Activated CD4-positive, alpha-beta T cell treated with anti-CD3 and anti-CD28 coated beads for 36 hours (primary cell): ENCODE measurements at regions not wholly inside any gene's neighbourhood (a gene's known extent, or its start where the extent isn't known, plus 50 kb on each side); places are given as distances from the start of the nearest gene placed in this dataset.
"Not testable (repeated sequence)": the region's sequence is repeated elsewhere in the genome, so short reads cannot be mapped to it uniquely, and the experiment has no call there.

Source experiments
- ATAC-seq: fragments of 200-7000 bp; cut with Tn5 transposase; one replicate; pipeline ENCODE4 v1.10.0; 2021; ENCODE audit warnings: mild to moderate bottlenecking, moderate library complexity
- CTCF ChIA-PET: fragments of 350-600 bp; sonication (Branson Sonifier 250); formaldehyde crosslinking; loops from one replicate; lab custom pipeline; 2021; ENCODE audit warnings: antibody characterized with exemption; lab: Charles Lee
- POLR2A ChIA-PET: fragments of 350-600 bp; sonication (Branson Sonifier 250); formaldehyde crosslinking; loops from one replicate; lab custom pipeline; 2021; ENCODE audit warnings: antibody characterized with exemption, inconsistent platforms; lab: Charles Lee
- DNase-seq: peaks from one replicate; pipeline ENCODE4 v3.0.0-alpha.2; 2020
- H3K27ac Mint-ChIP-seq: one replicate; pipeline ENCODE4 v1.8.0; 2021; ENCODE audit warnings: mixed read lengths
- H3K27me3 Mint-ChIP-seq: one replicate; pipeline ENCODE4 v1.8.0; 2021; ENCODE audit warnings: mixed read lengths
- H3K36me3 Mint-ChIP-seq: one replicate; pipeline ENCODE4 v1.8.0; 2021; ENCODE audit warnings: low read depth, mixed read lengths
- H3K4me1 Mint-ChIP-seq: one replicate; pipeline ENCODE4 v1.8.0; 2021; ENCODE audit warnings: mixed read lengths
- H3K4me3 Mint-ChIP-seq: one replicate; pipeline ENCODE4 v1.8.0; 2021; ENCODE audit warnings: mild to moderate bottlenecking, moderate library complexity, mixed read lengths
- H3K9me3 Mint-ChIP-seq: one replicate; pipeline ENCODE4 v1.8.0; 2021; ENCODE audit warnings: low read depth, mixed read lengths
- intact Hi-C, 2 experiments: fragments of 100-400 bp; cut with DNase I in 1 of 2; cut with micrococcal nuclease in 1 of 2; formaldehyde crosslinking; loops; one replicate each; pipeline versions ENCODE4 v1.14.2 to v1.15.1; 2022 to 2024; cut with DNase I, micrococcal nuclease

DNA sequence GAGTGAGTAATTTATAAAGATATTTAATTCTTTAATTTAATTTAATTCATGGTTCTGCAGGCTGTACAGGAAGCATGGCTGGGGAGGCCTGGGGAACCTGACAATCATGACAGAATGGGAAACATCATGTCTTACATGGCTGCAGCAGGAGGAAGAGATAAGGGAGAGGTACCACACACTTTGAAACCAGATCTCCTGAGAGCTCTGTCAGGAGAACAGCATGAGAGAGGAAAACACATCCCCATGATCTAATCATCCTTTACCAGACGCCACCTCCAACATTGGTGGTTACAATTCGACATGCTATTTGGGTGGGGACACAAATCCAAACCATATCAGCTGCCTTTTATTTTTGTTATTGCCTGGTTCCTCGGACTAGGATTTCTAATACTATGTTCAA lies 928.6 kb downstream of the TMEM121 start:
- DNase-seq (no peak), ATAC-seq (no peak)
- Mint-ChIP-seq H3K27me3 (no peaks in the 10 kb centered on the region), H3K36me3 (no peaks in the 10 kb centered on the region), H3K4me1 (no peaks in the 10 kb centered on the region), H3K27ac (no peak overlapping the region), H3K9me3 (no peaks in the 10 kb centered on the region), H3K4me3 (no peak overlapping the region)
- POLR2A ChIA-PET = no interaction called here
- intact Hi-C loops = loop anchor here in 1 of 2 experiments (5.0 kb wide), 1 partner anchor 77 kb away; no protein-coding TSS in a partner anchor
- CTCF ChIA-PET = interaction anchor here (0.7 to 2.7 kb wide), 7 partner anchors 10 to 76 kb away, joined by 3 to 15 read pairs (median 4); no protein-coding TSS in a partner anchor

DNA sequence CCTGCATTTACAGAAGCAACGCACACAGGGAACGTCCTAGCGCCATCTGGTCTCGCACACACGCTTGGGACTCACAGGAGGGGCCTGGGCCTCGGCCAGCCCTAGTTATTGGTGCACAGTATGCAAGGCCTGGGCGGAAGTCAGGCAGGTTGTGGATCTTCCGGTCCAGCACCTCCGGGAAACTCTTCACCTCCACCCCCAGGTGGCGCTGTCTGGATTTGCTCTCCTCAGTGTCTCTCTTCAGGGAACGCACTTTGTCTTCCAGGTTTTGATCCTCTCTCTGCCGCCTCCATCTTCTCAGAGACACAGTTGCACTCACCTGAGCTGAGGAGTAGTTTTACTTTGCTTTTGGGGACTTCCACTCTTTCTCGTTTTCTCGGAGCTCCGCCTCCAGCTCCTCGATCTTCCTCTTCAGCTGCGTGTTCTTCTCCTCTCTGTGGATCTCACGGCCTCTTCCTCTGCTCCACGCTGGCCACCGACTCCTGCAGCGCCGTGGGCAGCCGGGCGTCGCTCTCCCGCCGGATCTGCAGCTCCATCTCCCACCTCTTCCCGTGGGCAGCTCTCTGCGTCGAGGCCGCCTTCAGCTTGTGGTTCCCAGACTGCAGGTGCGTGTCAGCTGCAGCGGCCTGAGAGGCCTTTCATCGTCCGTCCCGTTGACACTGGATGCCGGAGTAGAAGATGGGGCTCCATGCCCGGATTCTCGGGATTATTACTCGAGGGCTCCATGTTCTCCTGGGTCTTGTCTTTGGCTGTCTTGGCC lies 933.8 kb downstream of the TMEM121 start:
- ATAC-seq = peak; percentile 76
- intact Hi-C loops = loop anchor here (1.0 to 5.0 kb wide), 4 partner anchors 31 to 72 kb away; no protein-coding TSS in a partner anchor
- peak; percentile 84 for DNase-seq
- H3K27me3 Mint-ChIP-seq = no peaks in the 10 kb centered on the region
- H3K27ac Mint-ChIP-seq = no peak overlapping the region
- ChIA-PET POLR2A (no interaction called here), CTCF (interaction anchor here (0.6 to 2.2 kb wide), 23 partner anchors 9 to 173 kb away, joined by 3 to 11 read pairs (median 4); no protein-coding TSS in a partner anchor)
- peaks cover 2% of the 10 kb centered on the region for H3K4me1 Mint-ChIP-seq
- H3K9me3 Mint-ChIP-seq = no peaks in the 10 kb centered on the region
- H3K36me3 Mint-ChIP-seq = no peaks in the 10 kb centered on the region
- no peak overlapping the region for H3K4me3 Mint-ChIP-seq

DNA sequence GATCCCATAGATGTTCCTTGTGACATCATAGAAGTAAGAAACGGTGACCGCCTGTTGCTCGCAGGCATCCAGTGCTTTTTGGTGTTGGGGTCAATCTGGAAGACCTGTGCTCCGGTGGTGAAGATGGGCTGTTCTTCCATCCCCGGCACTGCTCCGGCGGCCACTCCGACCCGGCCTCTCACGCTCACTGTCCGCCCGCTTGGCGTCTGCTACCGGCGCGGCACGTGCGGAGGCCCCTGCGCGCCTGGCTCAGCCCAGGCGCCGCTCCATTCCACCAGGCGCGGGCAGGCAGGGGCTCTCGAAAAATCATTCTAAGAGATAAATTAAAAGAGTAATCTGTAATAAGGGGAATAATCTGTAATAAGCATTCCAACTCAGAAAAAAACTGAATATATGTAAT lies 934.5 kb downstream of the TMEM121 start:
- no peak overlapping the region for H3K27ac Mint-ChIP-seq
- CTCF ChIA-PET = interaction anchor here (0.7 to 2.2 kb wide), 23 partner anchors 8 to 174 kb away, joined by 3 to 11 read pairs (median 4); no protein-coding TSS in a partner anchor
- H3K4me1 Mint-ChIP-seq = peaks cover 2% of the 10 kb centered on the region
- ATAC-seq (no peak), DNase-seq (no peak)
- intact Hi-C loops = loop anchor here (1.0 to 2.0 kb wide), 3 partner anchors 30 to 58 kb away; no protein-coding TSS in a partner anchor
- no peaks in the 10 kb centered on the region for H3K9me3 Mint-ChIP-seq
- POLR2A ChIA-PET = no interaction called here
- H3K27me3 Mint-ChIP-seq = no peaks in the 10 kb centered on the region
- no peak overlapping the region for H3K4me3 Mint-ChIP-seq
- H3K36me3 Mint-ChIP-seq = no peaks in the 10 kb centered on the region

DNA sequence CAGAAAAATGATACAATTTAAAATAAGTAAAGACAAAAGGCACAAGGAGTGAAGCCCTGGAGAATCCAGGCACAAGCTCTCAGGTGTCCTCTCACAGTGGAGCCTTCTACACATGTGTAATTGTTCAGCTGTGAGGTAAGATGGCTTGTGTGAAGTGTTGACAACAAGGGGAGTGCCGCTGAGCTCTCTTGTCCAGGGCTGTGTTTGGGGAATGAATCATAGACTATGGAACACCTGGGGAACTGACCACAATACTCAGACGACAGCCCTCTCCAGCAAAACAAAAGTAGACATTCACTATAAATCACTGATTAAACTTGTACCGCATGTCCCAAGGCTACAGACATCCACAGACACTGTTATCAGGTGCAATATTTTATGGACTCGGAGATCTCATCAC lies 940.1 kb downstream of the TMEM121 start:
- H3K4me1 Mint-ChIP-seq, H3K27me3 Mint-ChIP-seq, ATAC-seq, H3K27ac Mint-ChIP-seq, H3K4me3 Mint-ChIP-seq, intact Hi-C loops, H3K36me3 Mint-ChIP-seq, H3K9me3 Mint-ChIP-seq, POLR2A ChIA-PET, DNase-seq: not testable (repeated sequence)
- CTCF ChIA-PET = interaction anchor here (0.8 to 15.5 kb wide), 14 partner anchors 10 to 257 kb away, joined by 3 to 287 read pairs (median 4); no protein-coding TSS in a partner anchor

DNA sequence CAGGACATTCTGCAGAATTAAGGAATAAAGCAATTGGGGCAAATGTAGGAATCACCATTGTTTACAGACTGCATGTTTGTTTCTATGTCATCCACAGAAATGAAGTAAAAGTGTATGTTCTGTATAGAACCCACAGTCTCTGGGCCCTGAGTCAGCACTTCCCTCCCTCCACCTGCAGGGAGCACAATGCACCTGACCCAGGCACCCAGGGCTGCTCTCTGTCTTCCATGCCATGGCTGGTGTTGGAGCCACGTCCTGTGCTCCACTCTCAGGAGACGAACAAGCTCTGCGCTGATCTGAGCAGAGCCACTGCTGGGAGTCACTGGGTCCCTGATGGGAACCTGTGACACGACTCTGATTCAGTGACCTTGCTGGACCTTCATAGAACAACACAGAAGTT lies 942.5 kb downstream of the TMEM121 start:
- POLR2A ChIA-PET, H3K27me3 Mint-ChIP-seq: not testable (repeated sequence)
- CTCF ChIA-PET = interaction anchor here (0.6 to 15.5 kb wide), 28 partner anchors 8 to 935 kb away, joined by 3 to 287 read pairs (median 4); no protein-coding TSS in a partner anchor

DNA sequence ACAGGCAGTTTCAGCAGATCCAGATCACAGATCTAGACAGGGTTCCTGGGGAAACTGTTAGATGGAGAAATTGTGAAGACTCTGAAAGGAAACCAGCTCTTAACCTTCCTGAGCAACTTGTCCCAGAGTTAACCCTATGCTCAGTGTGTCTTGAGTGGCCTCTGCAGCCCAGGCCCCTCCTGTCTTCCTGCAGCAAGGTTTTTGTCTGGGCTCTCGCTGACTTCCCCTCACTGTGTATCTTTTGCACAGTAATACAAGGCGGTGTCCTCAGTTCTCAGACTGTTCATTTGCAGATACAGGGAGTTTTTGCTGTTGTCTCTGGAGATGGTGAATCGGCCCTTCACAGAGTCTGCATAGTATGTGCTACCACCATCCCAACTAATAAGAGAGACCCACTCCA lies 943.6 kb downstream of the TMEM121 start:
- DNase-seq, POLR2A ChIA-PET, H3K9me3 Mint-ChIP-seq, H3K27ac Mint-ChIP-seq, H3K36me3 Mint-ChIP-seq, H3K4me3 Mint-ChIP-seq, ATAC-seq, intact Hi-C loops, H3K27me3 Mint-ChIP-seq: not testable (repeated sequence)
- CTCF ChIA-PET = interaction anchor here (0.6 to 15.5 kb wide), 15 partner anchors 7 to 361 kb away, joined by 3 to 287 read pairs (median 9); no protein-coding TSS in a partner anchor
- peaks cover 19% of the 10 kb centered on the region for H3K4me1 Mint-ChIP-seq

More for the DNA sequence above, 942.5 kb downstream of the TMEM121 start:
- H3K27ac Mint-ChIP-seq, H3K9me3 Mint-ChIP-seq, H3K36me3 Mint-ChIP-seq, H3K4me3 Mint-ChIP-seq, H3K4me1 Mint-ChIP-seq, intact Hi-C loops: not testable (repeated sequence)
- ATAC-seq (peak; percentile 69), DNase-seq (peak; percentile 37)

DNA sequence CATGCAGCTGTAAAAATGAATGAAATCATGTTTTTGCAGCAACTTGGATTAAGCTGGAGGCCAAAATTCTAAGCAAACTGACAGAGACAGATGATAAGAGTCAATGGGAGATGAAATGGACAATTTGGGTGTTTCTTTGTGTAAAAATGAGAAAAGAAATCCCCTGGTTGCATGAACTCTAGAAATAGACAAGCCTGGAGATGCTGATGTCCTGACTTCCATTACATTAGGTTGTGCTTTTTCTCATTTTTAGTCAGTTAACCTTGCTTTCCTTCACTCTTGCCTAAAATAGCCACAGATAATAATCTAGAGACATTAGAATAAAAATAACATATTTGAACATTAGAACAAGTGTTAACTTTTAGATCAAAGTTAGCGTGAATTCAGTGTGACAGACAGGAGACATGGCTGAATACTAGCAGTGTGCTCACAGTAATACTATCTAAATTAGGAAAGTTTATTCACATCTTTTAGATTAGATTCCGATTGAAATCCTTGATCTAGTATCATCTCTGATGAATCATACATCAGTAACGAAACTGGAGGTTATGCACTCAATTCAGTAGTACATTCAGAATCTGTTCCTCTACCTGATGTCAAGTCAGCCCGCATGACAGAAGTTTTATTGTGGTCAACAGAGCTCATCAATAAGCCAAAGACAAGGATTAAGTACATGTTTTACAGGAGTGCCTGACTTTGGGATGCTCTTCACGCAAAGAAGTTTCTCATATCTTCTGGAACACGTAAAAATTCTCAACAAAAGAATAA lies 948.1 kb downstream of the TMEM121 start:
- not testable (repeated sequence) for H3K9me3 Mint-ChIP-seq, H3K27me3 Mint-ChIP-seq, H3K4me3 Mint-ChIP-seq, H3K36me3 Mint-ChIP-seq
- ChIA-PET POLR2A (interaction anchor here (0.6 to 1.6 kb wide), 4 partner anchors 15 to 144 kb away, joined by 3 to 11 read pairs (median 5); no protein-coding TSS in a partner anchor), CTCF (interaction anchor here (0.5 to 15.5 kb wide), 14 partner anchors 7 to 937 kb away, joined by 3 to 287 read pairs (median 4); no protein-coding TSS in a partner anchor)
- intact Hi-C loops = loop anchor here in 1 of 2 experiments (2.0 kb wide), 1 partner anchor 32 kb away; no protein-coding TSS in a partner anchor
- peaks cover 24% of the 10 kb centered on the region for H3K4me1 Mint-ChIP-seq
- DNase-seq (peak; percentile 46), ATAC-seq (peak; percentile 80)
- H3K27ac Mint-ChIP-seq = peak overlapping the region; percentile 76

DNA sequence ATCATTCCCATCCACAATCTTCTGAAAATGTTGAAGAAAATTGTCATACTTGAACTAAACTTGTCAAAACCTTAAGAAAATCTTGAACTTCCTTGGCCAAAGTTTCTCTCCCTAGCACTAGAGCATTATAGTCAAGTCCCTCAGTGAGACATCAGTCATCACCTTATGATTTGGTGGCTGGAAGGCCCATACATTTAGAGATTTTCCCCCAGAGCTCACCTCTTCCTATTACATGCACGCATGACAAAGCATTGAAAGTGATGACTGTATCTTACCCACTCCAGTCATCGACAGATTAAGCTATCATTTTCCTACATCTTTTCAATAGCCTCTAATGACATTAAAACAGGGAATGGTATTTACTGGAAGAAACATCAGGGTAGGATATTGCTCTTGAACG lies 948.8 kb downstream of the TMEM121 start:
- intact Hi-C loops = loop anchor here in 1 of 2 experiments (2.0 kb wide), 1 partner anchor 32 kb away; no protein-coding TSS in a partner anchor
- Mint-ChIP-seq H3K27ac (peak overlapping the region; percentile 33), H3K4me1 (peaks cover 20% of the 10 kb centered on the region)
- H3K9me3 Mint-ChIP-seq, H3K36me3 Mint-ChIP-seq, H3K27me3 Mint-ChIP-seq, H3K4me3 Mint-ChIP-seq: not testable (repeated sequence)
- ChIA-PET POLR2A (interaction anchor here (1.1 to 1.6 kb wide), 3 partner anchors 14 to 80 kb away, joined by 3 to 11 read pairs (median 7); no protein-coding TSS in a partner anchor), CTCF (interaction anchor here (0.7 to 15.5 kb wide), 11 partner anchors 8 to 938 kb away, joined by 3 to 287 read pairs (median 6); no protein-coding TSS in a partner anchor)
- ATAC-seq (peak; percentile 88), DNase-seq (peak; percentile 41)

DNA sequence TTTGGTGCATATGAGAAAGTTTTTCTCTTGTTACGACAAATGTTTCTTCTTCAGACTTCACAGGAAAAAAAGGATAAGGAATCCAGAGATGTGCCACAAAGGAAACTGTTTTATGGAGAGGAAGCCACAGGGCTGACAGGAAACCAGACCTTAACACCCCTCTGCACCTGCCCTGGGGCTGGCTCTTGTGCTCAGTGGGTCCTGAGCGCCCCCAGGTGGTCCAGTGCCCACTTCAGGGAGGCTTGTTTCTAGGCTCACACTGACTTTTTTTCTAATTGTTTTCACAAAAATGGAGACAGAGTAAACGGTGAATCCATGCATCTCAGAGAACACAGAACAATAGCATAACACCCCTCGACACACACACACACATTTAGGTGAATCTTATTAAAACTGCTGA lies 951.2 kb downstream of the TMEM121 start:
- H3K9me3 Mint-ChIP-seq, H3K27me3 Mint-ChIP-seq, H3K27ac Mint-ChIP-seq, H3K4me3 Mint-ChIP-seq, intact Hi-C loops, ATAC-seq, H3K36me3 Mint-ChIP-seq, DNase-seq: not testable (repeated sequence)
- ChIA-PET CTCF (interaction anchor here (0.6 to 15.5 kb wide), 15 partner anchors 10 to 61 kb away, joined by 3 to 287 read pairs (median 4); no protein-coding TSS in a partner anchor), POLR2A (interaction anchor here (0.7 to 0.9 kb wide), 2 partner anchors 24 to 30 kb away, joined by 3 to 4 read pairs; no protein-coding TSS in a partner anchor)
- H3K4me1 Mint-ChIP-seq = peaks cover 20% of the 10 kb centered on the region

DNA sequence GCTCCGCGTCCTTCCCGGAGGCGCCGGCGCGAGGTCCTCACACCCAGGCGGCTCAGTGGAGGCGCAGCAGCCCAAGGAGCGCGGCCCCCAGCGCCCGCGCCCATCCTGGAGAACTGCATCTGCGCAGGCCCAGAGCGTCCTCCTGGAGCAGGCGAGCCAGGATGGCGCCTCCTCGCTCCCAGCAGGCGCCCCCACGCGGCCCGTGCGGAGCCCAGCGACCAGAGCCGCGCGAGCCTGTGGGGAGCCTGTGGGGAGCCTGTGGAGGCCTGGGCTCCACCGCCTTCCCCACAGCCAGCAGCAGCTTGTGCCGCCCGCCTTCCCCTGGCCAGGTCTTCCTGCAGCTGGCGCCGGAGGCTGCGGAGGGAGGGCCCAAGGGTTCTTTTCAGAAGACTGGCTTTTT lies 953.9 kb downstream of the TMEM121 start:
- H3K27ac Mint-ChIP-seq, H3K4me1 Mint-ChIP-seq, DNase-seq, CTCF ChIA-PET, H3K9me3 Mint-ChIP-seq, H3K4me3 Mint-ChIP-seq, H3K27me3 Mint-ChIP-seq, H3K36me3 Mint-ChIP-seq, intact Hi-C loops, POLR2A ChIA-PET: not testable (repeated sequence)
- ATAC-seq = peak; percentile 56

DNA sequence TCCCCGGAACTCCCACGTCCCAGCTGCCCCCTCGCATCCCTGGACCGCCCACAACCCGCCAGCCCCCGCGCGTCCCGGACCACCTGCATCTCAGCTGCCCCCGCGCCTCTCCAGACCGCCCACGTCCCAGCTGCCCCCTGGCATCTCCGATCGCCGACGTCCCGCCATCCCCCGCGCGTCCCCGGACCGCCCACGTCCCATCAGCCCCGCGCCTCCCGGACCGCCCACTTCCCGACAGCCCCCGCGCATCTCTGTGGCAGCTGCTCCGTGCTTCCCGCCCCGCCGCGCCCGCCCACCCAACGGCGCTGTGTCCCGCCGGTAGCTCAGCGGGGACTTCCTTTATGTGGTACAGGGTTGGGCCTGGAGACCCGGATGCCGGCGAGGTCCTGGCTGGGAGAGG lies 955.8 kb downstream of the TMEM121 start:
- H3K4me3 Mint-ChIP-seq, H3K27ac Mint-ChIP-seq, POLR2A ChIA-PET, ATAC-seq, CTCF ChIA-PET, H3K4me1 Mint-ChIP-seq, H3K36me3 Mint-ChIP-seq, H3K9me3 Mint-ChIP-seq, intact Hi-C loops, H3K27me3 Mint-ChIP-seq, DNase-seq: not testable (repeated sequence)
